H1 (cell line): ENCODE measurements at regions not wholly inside any gene's neighbourhood (a gene's known extent, or its start where the extent isn't known, plus 50 kb on each side); places are given as distances from the start of the nearest gene placed in this dataset.

ENCODE experiments used
- ATF2 ChIP-seq: IDR thresholded peaks from 2 replicates; pipeline ENCODE4 v1.6.1; 2012; ENCODE audit warnings: low read length, inconsistent platforms
- CREB1 ChIP-seq: IDR thresholded peaks from 2 replicates; pipeline ENCODE4 v1.6.1; 2012; ENCODE audit warnings: inconsistent platforms
- EP300 ChIP-seq, 2 experiments: IDR thresholded peaks; 1 replicate in 1 of 2; 2 replicates in 1 of 2; pipeline ENCODE4 v1.6.1; 2011 to 2012; ENCODE audit warnings: low read depth in 2 of 2, low read length in 2 of 2, mild to moderate bottlenecking in 2 of 2, borderline replicate concordance in 1 of 2, inconsistent platforms in 1 of 2, moderate library complexity in 1 of 2
- EZH2 ChIP-seq: fragments of 200-600 bp; sonication (generic); IDR thresholded peaks from 2 replicates; pipeline ENCODE4 v1.7.1; 2012; ENCODE audit warnings: low read depth, mild to moderate bottlenecking, moderate library complexity, low read length, inconsistent platforms; ENCODE audit not compliant: severe bottlenecking
- HDAC2 ChIP-seq, 2 experiments: fragments of 300-600 bp in 1 of 2; sonication (generic) in 1 of 2; IDR thresholded peaks; 2 replicates each; pipeline ENCODE4 v1.6.1; 2011 to 2012; ENCODE audit warnings: low read depth in 2 of 2, low read length in 2 of 2, mild to moderate bottlenecking in 2 of 2, moderate library complexity in 2 of 2, borderline replicate concordance in 1 of 2, inconsistent platforms in 1 of 2
- NRF1 ChIP-seq: IDR thresholded peaks from 2 replicates; pipeline ENCODE4 v1.6.1; 2011; ENCODE audit warnings: mild to moderate bottlenecking, low read depth, low read length, improper control_type of control experiment
- SAP30 ChIP-seq: fragments of 300-600 bp; sonication (generic); IDR thresholded peaks from 2 replicates; pipeline ENCODE4 v1.7.1; 2012; ENCODE audit warnings: low read length, moderate library complexity, mild to moderate bottlenecking, inconsistent platforms; ENCODE audit not compliant: insufficient read depth, insufficient replicate concordance
- TBP ChIP-seq: IDR thresholded peaks from 2 replicates; pipeline ENCODE4 v1.6.1; 2011; ENCODE audit warnings: low read depth, low read length, improper control_type of control experiment
- TEAD4 ChIP-seq: IDR thresholded peaks from 2 replicates; pipeline ENCODE4 v1.6.1; 2012; ENCODE audit warnings: low read depth, low read length, inconsistent platforms, mixed read lengths
- TF ChIP-seq, protein P1 (sequence below): fragments of 300-600 bp; sonication (generic); IDR thresholded peaks from 2 replicates; pipeline ENCODE4 v1.7.1; 2012; ENCODE audit warnings: low read length, moderate library complexity, mild to moderate bottlenecking, inconsistent platforms; ENCODE audit not compliant: insufficient replicate concordance

DNA sequence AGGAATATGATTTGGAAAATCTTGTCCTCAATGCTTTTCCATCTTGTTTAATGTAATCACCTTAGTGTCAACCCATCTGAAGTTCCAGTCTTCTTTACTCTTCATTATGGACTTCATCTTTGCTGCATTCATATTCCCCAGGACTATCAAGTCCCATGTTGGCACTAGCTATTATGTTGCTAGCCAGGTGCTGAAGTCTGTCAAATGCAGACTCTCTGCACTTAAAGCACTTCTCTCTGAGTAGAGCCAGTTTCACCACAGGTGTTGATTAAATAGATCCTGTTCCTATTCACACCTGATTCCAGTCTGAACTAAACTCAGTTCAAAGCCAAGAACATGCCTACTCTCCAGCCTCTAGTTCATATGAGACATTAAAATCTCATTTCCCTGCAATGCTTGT lies 75.0 kb upstream of the PKN2 start (continued):
- TF ChIP-seq, protein P1, sequence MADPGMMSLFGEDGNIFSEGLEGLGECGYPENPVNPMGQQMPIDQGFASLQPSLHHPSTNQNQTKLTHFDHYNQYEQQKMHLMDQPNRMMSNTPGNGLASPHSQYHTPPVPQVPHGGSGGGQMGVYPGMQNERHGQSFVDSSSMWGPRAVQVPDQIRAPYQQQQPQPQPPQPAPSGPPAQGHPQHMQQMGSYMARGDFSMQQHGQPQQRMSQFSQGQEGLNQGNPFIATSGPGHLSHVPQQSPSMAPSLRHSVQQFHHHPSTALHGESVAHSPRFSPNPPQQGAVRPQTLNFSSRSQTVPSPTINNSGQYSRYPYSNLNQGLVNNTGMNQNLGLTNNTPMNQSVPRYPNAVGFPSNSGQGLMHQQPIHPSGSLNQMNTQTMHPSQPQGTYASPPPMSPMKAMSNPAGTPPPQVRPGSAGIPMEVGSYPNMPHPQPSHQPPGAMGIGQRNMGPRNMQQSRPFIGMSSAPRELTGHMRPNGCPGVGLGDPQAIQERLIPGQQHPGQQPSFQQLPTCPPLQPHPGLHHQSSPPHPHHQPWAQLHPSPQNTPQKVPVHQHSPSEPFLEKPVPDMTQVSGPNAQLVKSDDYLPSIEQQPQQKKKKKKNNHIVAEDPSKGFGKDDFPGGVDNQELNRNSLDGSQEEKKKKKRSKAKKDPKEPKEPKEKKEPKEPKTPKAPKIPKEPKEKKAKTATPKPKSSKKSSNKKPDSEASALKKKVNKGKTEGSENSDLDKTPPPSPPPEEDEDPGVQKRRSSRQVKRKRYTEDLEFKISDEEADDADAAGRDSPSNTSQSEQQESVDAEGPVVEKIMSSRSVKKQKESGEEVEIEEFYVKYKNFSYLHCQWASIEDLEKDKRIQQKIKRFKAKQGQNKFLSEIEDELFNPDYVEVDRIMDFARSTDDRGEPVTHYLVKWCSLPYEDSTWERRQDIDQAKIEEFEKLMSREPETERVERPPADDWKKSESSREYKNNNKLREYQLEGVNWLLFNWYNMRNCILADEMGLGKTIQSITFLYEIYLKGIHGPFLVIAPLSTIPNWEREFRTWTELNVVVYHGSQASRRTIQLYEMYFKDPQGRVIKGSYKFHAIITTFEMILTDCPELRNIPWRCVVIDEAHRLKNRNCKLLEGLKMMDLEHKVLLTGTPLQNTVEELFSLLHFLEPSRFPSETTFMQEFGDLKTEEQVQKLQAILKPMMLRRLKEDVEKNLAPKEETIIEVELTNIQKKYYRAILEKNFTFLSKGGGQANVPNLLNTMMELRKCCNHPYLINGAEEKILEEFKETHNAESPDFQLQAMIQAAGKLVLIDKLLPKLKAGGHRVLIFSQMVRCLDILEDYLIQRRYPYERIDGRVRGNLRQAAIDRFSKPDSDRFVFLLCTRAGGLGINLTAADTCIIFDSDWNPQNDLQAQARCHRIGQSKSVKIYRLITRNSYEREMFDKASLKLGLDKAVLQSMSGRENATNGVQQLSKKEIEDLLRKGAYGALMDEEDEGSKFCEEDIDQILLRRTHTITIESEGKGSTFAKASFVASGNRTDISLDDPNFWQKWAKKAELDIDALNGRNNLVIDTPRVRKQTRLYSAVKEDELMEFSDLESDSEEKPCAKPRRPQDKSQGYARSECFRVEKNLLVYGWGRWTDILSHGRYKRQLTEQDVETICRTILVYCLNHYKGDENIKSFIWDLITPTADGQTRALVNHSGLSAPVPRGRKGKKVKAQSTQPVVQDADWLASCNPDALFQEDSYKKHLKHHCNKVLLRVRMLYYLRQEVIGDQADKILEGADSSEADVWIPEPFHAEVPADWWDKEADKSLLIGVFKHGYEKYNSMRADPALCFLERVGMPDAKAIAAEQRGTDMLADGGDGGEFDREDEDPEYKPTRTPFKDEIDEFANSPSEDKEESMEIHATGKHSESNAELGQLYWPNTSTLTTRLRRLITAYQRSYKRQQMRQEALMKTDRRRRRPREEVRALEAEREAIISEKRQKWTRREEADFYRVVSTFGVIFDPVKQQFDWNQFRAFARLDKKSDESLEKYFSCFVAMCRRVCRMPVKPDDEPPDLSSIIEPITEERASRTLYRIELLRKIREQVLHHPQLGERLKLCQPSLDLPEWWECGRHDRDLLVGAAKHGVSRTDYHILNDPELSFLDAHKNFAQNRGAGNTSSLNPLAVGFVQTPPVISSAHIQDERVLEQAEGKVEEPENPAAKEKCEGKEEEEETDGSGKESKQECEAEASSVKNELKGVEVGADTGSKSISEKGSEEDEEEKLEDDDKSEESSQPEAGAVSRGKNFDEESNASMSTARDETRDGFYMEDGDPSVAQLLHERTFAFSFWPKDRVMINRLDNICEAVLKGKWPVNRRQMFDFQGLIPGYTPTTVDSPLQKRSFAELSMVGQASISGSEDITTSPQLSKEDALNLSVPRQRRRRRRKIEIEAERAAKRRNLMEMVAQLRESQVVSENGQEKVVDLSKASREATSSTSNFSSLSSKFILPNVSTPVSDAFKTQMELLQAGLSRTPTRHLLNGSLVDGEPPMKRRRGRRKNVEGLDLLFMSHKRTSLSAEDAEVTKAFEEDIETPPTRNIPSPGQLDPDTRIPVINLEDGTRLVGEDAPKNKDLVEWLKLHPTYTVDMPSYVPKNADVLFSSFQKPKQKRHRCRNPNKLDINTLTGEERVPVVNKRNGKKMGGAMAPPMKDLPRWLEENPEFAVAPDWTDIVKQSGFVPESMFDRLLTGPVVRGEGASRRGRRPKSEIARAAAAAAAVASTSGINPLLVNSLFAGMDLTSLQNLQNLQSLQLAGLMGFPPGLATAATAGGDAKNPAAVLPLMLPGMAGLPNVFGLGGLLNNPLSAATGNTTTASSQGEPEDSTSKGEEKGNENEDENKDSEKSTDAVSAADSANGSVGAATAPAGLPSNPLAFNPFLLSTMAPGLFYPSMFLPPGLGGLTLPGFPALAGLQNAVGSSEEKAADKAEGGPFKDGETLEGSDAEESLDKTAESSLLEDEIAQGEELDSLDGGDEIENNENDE: no peak
- no peak for TF ChIP-seq ATF2
- TF ChIP-seq NRF1: no peak
- TF ChIP-seq EZH2: no peak
- TF ChIP-seq SAP30: no peak
- TF ChIP-seq EP300 (IDR thresholded peaks at IDR 0.05; ENCODE audit: borderline replicate concordance in 1 of 2, low read depth in 2 of 2, low read length in 2 of 2): no peak
- no peak for TF ChIP-seq HDAC2 (IDR thresholded peaks at IDR 0.05; ENCODE audit: borderline replicate concordance in 1 of 2, low read depth in 2 of 2, low read length in 2 of 2)
- no peak for TF ChIP-seq TBP
- TF ChIP-seq CREB1: no peak
- TF ChIP-seq TEAD4: no peak
